GM21737 (cell line): ENCODE measurements at regions not wholly inside any gene's neighbourhood (a gene's known extent, or its start where the extent isn't known, plus 50 kb on each side); places are given as distances from the start of the nearest gene placed in this dataset.
"Not testable (repeated sequence)": the region's sequence is repeated elsewhere in the genome, so short reads cannot be mapped to it uniquely, and the experiment has no call there.

Experiments used
- ATAC-seq: cut with Tn5 transposase; IDR thresholded peaks from one replicate; pipeline ENCODE4 v1.9.1; 2021; ENCODE audit warnings: mild to moderate bottlenecking, moderate library complexity; ENCODE audit not compliant: unreplicated experiment

- ATAC-seq: no peak
Observed at GRCh38 chr2:224181534-224182155, 142.6 kb upstream of the SERPINE2 start.

GRCh38 chr2:224180810-224181209 lies 141.7 kb upstream of the SERPINE2 start:
- no peak for ATAC-seq

- no peak for ATAC-seq
Observed at GRCh38 chr2:224178056-224178455, 139.0 kb upstream of the SERPINE2 start.

GRCh38 chr2:224175538-224175937 lies 136.5 kb upstream of the SERPINE2 start:
- ATAC-seq: no peak

- no peak for ATAC-seq
Observed at GRCh38 chr2:224174990-224175389, 135.9 kb upstream of the SERPINE2 start.

GRCh38 chr2:224174521-224174920 lies 135.4 kb upstream of the SERPINE2 start:
- no peak for ATAC-seq

GRCh38 chr2:224173933-224174332 lies 134.8 kb upstream of the SERPINE2 start:
- ATAC-seq: no peak

- ATAC-seq: no peak
Observed at GRCh38 chr2:224173210-224173609, 134.1 kb upstream of the SERPINE2 start.

- no peak for ATAC-seq
Observed at GRCh38 chr2:224171226-224171625, 132.1 kb upstream of the SERPINE2 start.

- no peak for ATAC-seq
Observed at GRCh38 chr2:224169847-224170246, 130.8 kb upstream of the SERPINE2 start.

- ATAC-seq: not testable (repeated sequence)
Observed at GRCh38 chr2:224167781-224168180, 128.7 kb upstream of the SERPINE2 start.

- ATAC-seq: no peak
Observed at GRCh38 chr2:224166654-224167053, 127.6 kb upstream of the SERPINE2 start.

- no peak for ATAC-seq
Observed at GRCh38 chr2:224165901-224166319, 126.8 kb upstream of the SERPINE2 start.

GRCh38 chr2:224163566-224164307 lies 124.7 kb upstream of the SERPINE2 start:
- no peak for ATAC-seq

GRCh38 chr2:224162122-224162521 lies 123.0 kb upstream of the SERPINE2 start:
- no peak for ATAC-seq

- no peak for ATAC-seq
Observed at GRCh38 chr2:224161712-224162111, 122.6 kb upstream of the SERPINE2 start.

- ATAC-seq: no peak
Observed at GRCh38 chr2:224160917-224161316, 121.8 kb upstream of the SERPINE2 start.

- no peak for ATAC-seq
Observed at GRCh38 chr2:224159345-224159928, 120.4 kb upstream of the SERPINE2 start.

- ATAC-seq: no peak
Observed at GRCh38 chr2:224158831-224159230, 119.7 kb upstream of the SERPINE2 start.

GRCh38 chr2:224158061-224158460 lies 119.0 kb upstream of the SERPINE2 start:
- ATAC-seq: no peak

- no peak for ATAC-seq
Observed at GRCh38 chr2:224157655-224158054, 118.6 kb upstream of the SERPINE2 start.

GRCh38 chr2:224156436-224156835 lies 117.3 kb upstream of the SERPINE2 start:
- ATAC-seq: no peak
